ENCODE measurements at regions not wholly inside any gene's neighbourhood (a gene's known extent, or its start where the extent isn't known, plus 50 kb on each side); places are given as distances from the start of the nearest gene placed in this dataset.

DNA sequence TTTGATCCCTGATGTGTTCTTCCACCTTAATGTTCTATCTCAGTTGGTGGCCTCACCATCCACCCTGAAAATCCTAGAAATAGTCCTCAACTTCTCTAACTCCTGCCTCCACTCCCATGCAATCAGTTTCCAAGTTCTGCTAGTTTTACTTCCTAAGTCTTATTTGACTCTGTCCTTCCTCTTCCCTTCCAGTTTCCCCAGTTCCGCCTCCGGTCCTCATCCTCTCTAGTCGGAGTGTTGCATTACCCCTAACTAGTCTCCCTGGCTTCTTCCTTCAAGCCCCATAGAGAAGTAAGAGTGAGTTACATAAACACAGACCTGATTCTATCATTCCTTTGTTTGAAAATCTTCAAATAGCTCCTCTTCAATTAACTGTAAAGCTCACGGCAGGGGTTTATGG is 236.5 kb downstream of the GXYLT1 start:
- no peak overlapping the region for H3K4me3 ChIP-seq (ENCODE audit: low read depth, low read length)
- TF ChIP-seq, protein P1, sequence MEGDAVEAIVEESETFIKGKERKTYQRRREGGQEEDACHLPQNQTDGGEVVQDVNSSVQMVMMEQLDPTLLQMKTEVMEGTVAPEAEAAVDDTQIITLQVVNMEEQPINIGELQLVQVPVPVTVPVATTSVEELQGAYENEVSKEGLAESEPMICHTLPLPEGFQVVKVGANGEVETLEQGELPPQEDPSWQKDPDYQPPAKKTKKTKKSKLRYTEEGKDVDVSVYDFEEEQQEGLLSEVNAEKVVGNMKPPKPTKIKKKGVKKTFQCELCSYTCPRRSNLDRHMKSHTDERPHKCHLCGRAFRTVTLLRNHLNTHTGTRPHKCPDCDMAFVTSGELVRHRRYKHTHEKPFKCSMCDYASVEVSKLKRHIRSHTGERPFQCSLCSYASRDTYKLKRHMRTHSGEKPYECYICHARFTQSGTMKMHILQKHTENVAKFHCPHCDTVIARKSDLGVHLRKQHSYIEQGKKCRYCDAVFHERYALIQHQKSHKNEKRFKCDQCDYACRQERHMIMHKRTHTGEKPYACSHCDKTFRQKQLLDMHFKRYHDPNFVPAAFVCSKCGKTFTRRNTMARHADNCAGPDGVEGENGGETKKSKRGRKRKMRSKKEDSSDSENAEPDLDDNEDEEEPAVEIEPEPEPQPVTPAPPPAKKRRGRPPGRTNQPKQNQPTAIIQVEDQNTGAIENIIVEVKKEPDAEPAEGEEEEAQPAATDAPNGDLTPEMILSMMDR (IDR thresholded peaks at IDR 0.05; ENCODE audit: insufficient read depth, low read length, poor library complexity, severe bottlenecking) = no peak
- H3K36me3 ChIP-seq (ENCODE audit: control insufficient read depth, insufficient read depth, low read length) = no peaks in the 10 kb centered on the region
- no peak for DNase-seq (ENCODE audit: low read depth)
- no peaks in the 10 kb centered on the region for H3K27me3 ChIP-seq (ENCODE audit: control insufficient read depth, insufficient read depth, low read length)

DNA sequence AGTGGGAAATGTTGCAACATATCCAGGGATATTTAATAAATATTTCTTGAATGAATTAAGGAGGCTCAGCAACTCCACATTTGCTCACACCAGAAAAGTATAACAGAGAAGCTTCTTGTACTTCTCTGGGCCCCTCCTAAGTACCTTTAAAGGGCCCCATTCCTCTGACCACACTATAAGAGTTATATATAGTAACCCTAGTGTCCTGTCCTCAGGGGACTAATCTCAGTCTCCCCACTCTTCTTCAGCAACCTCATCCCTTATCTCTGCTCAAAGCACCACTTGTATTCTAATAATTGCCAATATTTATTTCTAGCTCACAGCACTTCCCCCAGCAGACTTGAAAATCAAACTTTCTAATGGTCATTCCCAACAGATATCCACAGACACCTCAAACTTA is 237.1 kb downstream of the GXYLT1 start:
- H3K4me3 ChIP-seq (ENCODE audit: low read depth, low read length) = no peak overlapping the region
- no peak for DNase-seq (ENCODE audit: low read depth)
- H3K36me3 ChIP-seq (ENCODE audit: control insufficient read depth, insufficient read depth, low read length) = no peaks in the 10 kb centered on the region
- H3K27me3 ChIP-seq (ENCODE audit: control insufficient read depth, insufficient read depth, low read length) = no peaks in the 10 kb centered on the region
- TF ChIP-seq, protein P1 (IDR thresholded peaks at IDR 0.05; ENCODE audit: insufficient read depth, low read length, poor library complexity, severe bottlenecking) = no peak

DNA sequence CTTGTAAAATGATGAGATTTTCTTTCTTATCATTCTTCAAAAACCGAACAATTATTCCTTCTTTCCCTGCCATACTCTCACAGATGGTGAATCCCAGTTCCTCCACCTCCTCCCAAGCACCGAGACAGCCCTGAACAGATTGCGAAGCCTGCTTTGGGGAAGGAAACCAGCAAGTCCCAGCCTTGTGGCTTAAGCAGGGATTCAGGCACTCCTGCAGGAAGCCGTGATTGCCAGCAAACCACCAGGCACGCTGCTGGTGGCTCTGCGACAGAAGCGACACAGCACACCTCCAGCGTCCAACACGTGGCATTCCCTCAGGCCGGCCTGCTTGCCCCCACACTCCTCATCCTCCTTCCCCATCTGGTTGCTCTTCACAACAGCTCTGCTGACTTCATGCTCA is 237.7 kb downstream of the GXYLT1 start:
- Histone ChIP-seq H3K4me3 (ENCODE audit: low read depth, low read length) (no peak overlapping the region), H3K36me3 (ENCODE audit: control insufficient read depth, insufficient read depth, low read length) (no peaks in the 10 kb centered on the region), H3K27me3 (ENCODE audit: control insufficient read depth, insufficient read depth, low read length) (no peaks in the 10 kb centered on the region)
- TF ChIP-seq, protein P1 (IDR thresholded peaks at IDR 0.05; ENCODE audit: insufficient read depth, low read length, poor library complexity, severe bottlenecking) = no peak
- no peak for DNase-seq (ENCODE audit: low read depth)

DNA sequence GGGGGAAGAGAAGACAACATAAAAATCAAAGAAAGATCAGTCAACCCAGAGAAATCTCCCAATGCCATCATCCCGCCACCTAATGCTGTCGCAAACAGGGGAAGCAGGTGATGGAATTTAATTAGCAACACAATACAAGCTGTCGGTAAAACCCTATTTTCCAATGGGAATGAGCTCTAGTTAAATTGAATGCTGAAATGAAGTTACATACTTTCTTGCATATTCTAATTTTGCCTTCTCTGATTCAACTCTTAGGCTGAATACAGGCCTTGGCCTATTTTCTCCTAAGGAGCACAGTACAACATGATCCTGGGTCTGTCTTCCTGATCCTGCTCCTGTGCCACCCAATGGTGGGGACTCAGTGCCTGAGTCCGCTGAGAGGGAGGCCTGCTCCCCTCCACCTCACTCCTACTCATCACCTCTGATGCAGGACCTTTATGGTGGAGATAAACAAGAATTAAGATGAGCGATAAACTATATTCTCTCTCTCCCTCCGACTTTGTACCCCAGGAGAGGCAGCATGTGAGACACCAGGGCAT is 238.8 kb downstream of the GXYLT1 start:
- no peaks in the 10 kb centered on the region for H3K36me3 ChIP-seq (ENCODE audit: control insufficient read depth, insufficient read depth, low read length)
- H3K27me3 ChIP-seq (ENCODE audit: control insufficient read depth, insufficient read depth, low read length) = no peaks in the 10 kb centered on the region
- TF ChIP-seq, protein P1 (IDR thresholded peaks at IDR 0.05; ENCODE audit: insufficient read depth, low read length, poor library complexity, severe bottlenecking) = no peak

DNA sequence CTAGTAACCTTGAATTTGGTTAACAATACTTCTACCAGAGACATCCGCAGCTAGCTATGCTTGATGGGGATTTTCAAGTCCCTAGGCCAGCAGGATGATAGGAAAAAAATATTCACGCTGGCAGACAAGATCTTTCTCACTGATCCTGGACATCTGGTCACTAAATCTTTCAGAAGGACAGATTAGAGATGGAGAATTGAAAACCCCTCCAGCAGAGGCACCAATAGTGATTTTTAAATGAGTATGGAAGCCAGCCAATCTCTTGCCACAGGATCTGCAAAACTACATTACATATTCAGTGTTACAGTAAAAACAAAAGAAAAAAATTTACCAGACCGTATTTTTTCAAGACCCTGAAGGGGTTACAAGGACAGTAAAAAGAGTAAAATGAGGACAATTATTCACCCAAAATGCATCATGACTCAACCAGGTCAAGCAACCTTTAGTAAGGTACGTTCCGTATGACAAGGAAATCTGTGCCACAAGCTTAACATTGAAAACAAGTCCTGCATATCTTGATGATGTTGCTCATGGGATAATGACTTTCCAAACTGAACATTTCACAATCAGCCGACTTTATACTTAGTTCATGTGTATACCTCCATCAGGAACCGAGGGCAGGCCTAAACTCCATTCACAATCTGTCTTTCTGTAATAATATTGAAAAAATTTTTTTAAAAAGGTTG is 239.5 kb downstream of the GXYLT1 start:
- Histone ChIP-seq H3K36me3 (ENCODE audit: control insufficient read depth, insufficient read depth, low read length) (no peaks in the 10 kb centered on the region), H3K27me3 (ENCODE audit: control insufficient read depth, insufficient read depth, low read length) (no peaks in the 10 kb centered on the region), H3K4me3 (ENCODE audit: low read depth, low read length) (no peak overlapping the region)
- TF ChIP-seq, protein P1 (IDR thresholded peaks at IDR 0.05; ENCODE audit: insufficient read depth, low read length, poor library complexity, severe bottlenecking) = no peak
- no peak for DNase-seq (ENCODE audit: low read depth)

More for the DNA sequence above, 238.8 kb downstream of the GXYLT1 start:
- no peak for DNase-seq (ENCODE audit: low read depth)
- no peak overlapping the region for H3K4me3 ChIP-seq (ENCODE audit: low read depth, low read length)

DNA sequence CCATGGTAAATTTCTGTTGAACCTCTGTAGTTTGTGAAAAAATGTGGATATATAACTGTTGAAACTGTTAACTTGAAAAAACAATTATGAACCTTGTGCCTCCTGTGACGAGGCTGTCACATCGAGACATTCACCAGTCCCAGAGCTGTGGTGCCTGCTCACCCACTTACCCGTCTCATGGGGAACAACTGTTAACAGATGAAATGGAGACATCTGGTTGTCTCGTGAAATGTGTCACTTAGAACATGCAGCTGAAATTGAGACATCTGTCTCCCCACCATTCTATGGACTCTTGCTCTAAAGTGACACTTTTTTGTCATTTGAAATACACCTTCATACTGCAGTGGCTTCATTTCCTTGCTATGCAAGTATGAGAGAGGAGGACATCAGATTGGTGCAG is 240.6 kb downstream of the GXYLT1 start:
- H3K4me3 ChIP-seq (ENCODE audit: low read depth, low read length) = no peak overlapping the region
- no peak for DNase-seq (ENCODE audit: low read depth)
- H3K27me3 ChIP-seq (ENCODE audit: control insufficient read depth, insufficient read depth, low read length) = no peaks in the 10 kb centered on the region
- TF ChIP-seq, protein P1 (IDR thresholded peaks at IDR 0.05; ENCODE audit: insufficient read depth, low read length, poor library complexity, severe bottlenecking) = no peak
- no peaks in the 10 kb centered on the region for H3K36me3 ChIP-seq (ENCODE audit: control insufficient read depth, insufficient read depth, low read length)
